Testis (tissue), 2 donors: ENCODE measurements at regions not wholly inside any gene's neighbourhood (a gene's known extent, or its start where the extent isn't known, plus 50 kb on each side); places are given as distances from the start of the nearest gene placed in this dataset.

Experiments used
- DNase-seq: peaks from one replicate; pipeline ENCODE4 v3.0.0-alpha.2; 2019
- H3K27ac ChIP-seq, 2 donors: fragments of 200-600 bp; sonication (generic); one replicate each; pipeline ENCODE4 v1.5.1; 2019
- H3K27me3 ChIP-seq: fragments of 200-600 bp; sonication (generic); one replicate; pipeline ENCODE4 v1.5.1; 2019
- H3K36me3 ChIP-seq: fragments of 200-600 bp; sonication (generic); one replicate; pipeline ENCODE4 v1.5.1; 2017; ENCODE audit warnings: low read depth; ENCODE audit errors: missing control alignments
- H3K4me1 ChIP-seq: fragments of 200-600 bp; sonication (generic); one replicate; pipeline ENCODE4 v1.5.1; 2019
- H3K4me3 ChIP-seq, 2 donors: fragments of 200-600 bp; sonication (generic); one replicate each; pipeline ENCODE4 v1.5.1; 2017 to 2019
- H3K9me3 ChIP-seq: fragments of 200-600 bp; sonication (generic); one replicate; pipeline ENCODE4 v1.5.1; 2017
- CTCF ChIP-seq, 3 experiments: fragments of 450-650 bp in 2 of 3; fragments of 200-600 bp in 1 of 3; sonication (generic) in 1 of 3; IDR thresholded peaks; one replicate each; pipeline ENCODE4 v1.5.1; 2016 to 2019; ENCODE audit warnings: antibody characterized with exemption in 3 of 3, mild to moderate bottlenecking in 2 of 3, moderate library complexity in 1 of 3
- POLR2A ChIP-seq: fragments of 450-650 bp; IDR thresholded peaks from one replicate; pipeline ENCODE4 v1.6.1; 2017; ENCODE audit warnings: antibody characterized with exemption, mild to moderate bottlenecking, moderate library complexity
- WGBS, 2 donors: methylation state at CpG; one replicate each; pipeline ENCODE4 v1.1.5; 2018; 5-methylcytosine and 5-hydroxymethylcytosine counted together
- intact Hi-C: fragments of 100-400 bp; cut with DNase I; formaldehyde crosslinking; loops from one replicate; pipeline ENCODE4 v1.15.1; 2023; ENCODE audit warnings: low total_unique reads

- Histone ChIP-seq H3K36me3 (no peaks in the 10 kb centered on the region), H3K4me3 (no peak overlapping the region), H3K4me1 (peaks cover 6% of the 10 kb centered on the region), H3K9me3 (no peaks in the 10 kb centered on the region), H3K27ac (no peak overlapping the region), H3K27me3 (no peaks in the 10 kb centered on the region)
- WGBS, 2 donors: 33 to 40% methylated on average over 2 of the region's 2 CpGs
- intact Hi-C loops: no loop called here
- TF ChIP-seq POLR2A (no peak), CTCF (IDR thresholded peaks at IDR 0.05) (no peak)
- DNase-seq: no peak
Measured at GRCh38 chr9:105048331-105048730, 120.4 kb upstream of the ABCA1 start.

- Histone ChIP-seq H3K36me3 (no peaks in the 10 kb centered on the region), H3K27me3 (no peaks in the 10 kb centered on the region), H3K27ac (no peak overlapping the region), H3K9me3 (no peaks in the 10 kb centered on the region), H3K4me1 (no peaks in the 10 kb centered on the region), H3K4me3 (no peak overlapping the region)
- WGBS, 2 donors: 64% methylated on average over 3 of the region's 3 CpGs
- TF ChIP-seq CTCF (IDR thresholded peaks at IDR 0.05): no peak
- no peak for TF ChIP-seq POLR2A
- DNase-seq: no peak
- intact Hi-C loops: no loop called here
Measured at GRCh38 chr9:105050296-105050695, 122.3 kb upstream of the ABCA1 start.

GRCh38 chr9:105051897-105052296, 123.9 kb upstream of the ABCA1 start:
- H3K27me3 ChIP-seq: no peaks in the 10 kb centered on the region
- no peaks in the 10 kb centered on the region for H3K4me1 ChIP-seq
- H3K27ac ChIP-seq: no peak overlapping the region
- 76 to 96% methylated on average over 8 of the region's 8 CpGs for WGBS, 2 donors
- no peak for TF ChIP-seq POLR2A
- TF ChIP-seq CTCF (IDR thresholded peaks at IDR 0.05): no peak
- DNase-seq: no peak
- no peak overlapping the region for H3K4me3 ChIP-seq
- intact Hi-C loops: no loop called here
- no peaks in the 10 kb centered on the region for H3K9me3 ChIP-seq
- no peaks in the 10 kb centered on the region for H3K36me3 ChIP-seq

GRCh38 chr9:105052346-105052745, 124.4 kb upstream of the ABCA1 start:
- no peak overlapping the region for H3K4me3 ChIP-seq
- H3K36me3 ChIP-seq: no peaks in the 10 kb centered on the region
- H3K4me1 ChIP-seq: no peaks in the 10 kb centered on the region
- no peak for DNase-seq
- 80 to 84% methylated on average over 8 of the region's 8 CpGs for WGBS, 2 donors
- TF ChIP-seq CTCF (IDR thresholded peaks at IDR 0.05): no peak
- TF ChIP-seq POLR2A: no peak
- intact Hi-C loops: no loop called here
- no peaks in the 10 kb centered on the region for H3K27me3 ChIP-seq
- H3K27ac ChIP-seq: no peak overlapping the region
- H3K9me3 ChIP-seq: no peaks in the 10 kb centered on the region

GRCh38 chr9:105053209-105053652, 125.3 kb upstream of the ABCA1 start:
- Histone ChIP-seq H3K36me3 (no peaks in the 10 kb centered on the region), H3K4me3 (no peak overlapping the region), H3K27ac (no peak overlapping the region), H3K9me3 (no peaks in the 10 kb centered on the region), H3K27me3 (no peaks in the 10 kb centered on the region), H3K4me1 (no peaks in the 10 kb centered on the region)
- WGBS, 2 donors: 83 to 91% methylated on average over 4 of the region's 4 CpGs
- no peak for DNase-seq
- intact Hi-C loops: no loop called here
- TF ChIP-seq CTCF (IDR thresholded peaks at IDR 0.05) (no peak), POLR2A (no peak)
